Stimulated activated naive CD8-positive, alpha-beta T cell treated with anti-CD3 and anti-CD28 coated beads, Interleukin-15, Interleukin-2, amounts not matched to agents 100 ng/mL and 50 ng/mL, for 24 hours (primary cell): ENCODE measurements at regions not wholly inside any gene's neighbourhood (a gene's known extent, or its start where the extent isn't known, plus 50 kb on each side); places are given as distances from the start of the nearest gene placed in this dataset.
"Not testable (repeated sequence)": the region's sequence is repeated elsewhere in the genome, so short reads cannot be mapped to it uniquely, and the experiment has no call there.

Source experiments
- H3K27ac Mint-ChIP-seq: one replicate; pipeline ENCODE4 v1.8.0; 2021; ENCODE audit warnings: mild to moderate bottlenecking, mixed read lengths
- H3K27me3 Mint-ChIP-seq: one replicate; pipeline ENCODE4 v1.8.0; 2021; ENCODE audit warnings: mixed read lengths
- H3K36me3 Mint-ChIP-seq: one replicate; pipeline ENCODE4 v1.8.0; 2021; ENCODE audit warnings: low read depth, mixed read lengths
- H3K4me1 Mint-ChIP-seq: one replicate; pipeline ENCODE4 v1.8.0; 2021; ENCODE audit warnings: low read depth, mixed read lengths
- H3K4me3 Mint-ChIP-seq: one replicate; pipeline ENCODE4 v1.8.0; 2021; ENCODE audit warnings: mild to moderate bottlenecking, mixed read lengths
- H3K9me3 Mint-ChIP-seq: one replicate; pipeline ENCODE4 v1.8.0; 2021; ENCODE audit warnings: mixed read lengths

GRCh38 chr15:95148183-95148582, 916.8 kb downstream of the MCTP2 start:
- Mint-ChIP-seq H3K27me3 (no peaks in the 10 kb centered on the region), H3K4me3 (no peak overlapping the region), H3K9me3 (peaks cover 7% of the 10 kb centered on the region), H3K36me3 (no peaks in the 10 kb centered on the region), H3K4me1 (no peaks in the 10 kb centered on the region), H3K27ac (no peak overlapping the region)

DNA sequence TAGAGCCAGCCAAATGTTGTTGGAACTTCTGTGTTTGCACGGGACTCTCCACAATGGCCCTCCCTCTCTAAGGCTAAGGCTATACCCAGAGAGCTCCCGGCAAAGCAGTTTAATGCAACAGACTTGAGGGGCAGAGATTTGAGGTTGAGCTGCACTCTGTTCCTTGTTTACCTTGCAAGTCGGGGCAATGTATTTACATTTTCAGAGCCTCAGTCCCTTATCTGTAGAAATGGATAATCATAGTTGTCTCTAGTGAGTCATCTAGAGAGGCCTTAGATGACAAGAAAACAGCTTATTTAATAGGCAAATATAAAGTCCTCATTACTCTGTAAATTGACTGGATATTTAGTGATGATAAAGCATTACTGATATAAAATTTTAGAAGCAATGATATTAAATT, 917.7 kb downstream of the MCTP2 start:
- no peak overlapping the region for H3K27ac Mint-ChIP-seq
- no peaks in the 10 kb centered on the region for H3K4me1 Mint-ChIP-seq
- H3K27me3 Mint-ChIP-seq: no peaks in the 10 kb centered on the region
- H3K9me3 Mint-ChIP-seq: peaks cover 15% of the 10 kb centered on the region
- H3K36me3 Mint-ChIP-seq: no peaks in the 10 kb centered on the region
- no peak overlapping the region for H3K4me3 Mint-ChIP-seq

DNA sequence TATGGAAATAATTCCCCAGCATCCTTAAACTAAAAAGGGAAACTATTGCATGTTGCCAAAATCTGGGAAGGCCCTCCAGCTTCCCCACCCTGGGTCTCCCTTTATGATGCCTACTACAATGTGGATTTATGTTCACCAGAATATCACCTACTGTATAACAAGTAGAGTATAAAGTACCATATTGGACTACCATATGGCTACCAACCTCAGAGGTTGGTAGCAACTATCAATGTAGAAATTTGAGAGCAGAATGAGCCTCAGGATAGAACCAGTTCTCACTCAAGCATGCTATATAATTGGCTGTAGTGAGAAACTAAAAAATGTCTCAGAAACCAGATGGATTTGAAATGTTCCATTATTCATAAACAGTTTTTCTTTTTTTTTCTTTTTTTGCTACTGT, 918.4 kb downstream of the MCTP2 start:
- Mint-ChIP-seq H3K4me3 (no peak overlapping the region), H3K9me3 (peaks cover 15% of the 10 kb centered on the region), H3K27me3 (no peaks in the 10 kb centered on the region), H3K27ac (no peak overlapping the region), H3K36me3 (no peaks in the 10 kb centered on the region), H3K4me1 (no peaks in the 10 kb centered on the region)

GRCh38 chr15:95150466-95150865, 919.1 kb downstream of the MCTP2 start:
- no peaks in the 10 kb centered on the region for H3K4me1 Mint-ChIP-seq
- H3K4me3 Mint-ChIP-seq: no peak overlapping the region
- peaks cover 15% of the 10 kb centered on the region for H3K9me3 Mint-ChIP-seq
- no peak overlapping the region for H3K27ac Mint-ChIP-seq
- no peaks in the 10 kb centered on the region for H3K36me3 Mint-ChIP-seq
- no peaks in the 10 kb centered on the region for H3K27me3 Mint-ChIP-seq

DNA sequence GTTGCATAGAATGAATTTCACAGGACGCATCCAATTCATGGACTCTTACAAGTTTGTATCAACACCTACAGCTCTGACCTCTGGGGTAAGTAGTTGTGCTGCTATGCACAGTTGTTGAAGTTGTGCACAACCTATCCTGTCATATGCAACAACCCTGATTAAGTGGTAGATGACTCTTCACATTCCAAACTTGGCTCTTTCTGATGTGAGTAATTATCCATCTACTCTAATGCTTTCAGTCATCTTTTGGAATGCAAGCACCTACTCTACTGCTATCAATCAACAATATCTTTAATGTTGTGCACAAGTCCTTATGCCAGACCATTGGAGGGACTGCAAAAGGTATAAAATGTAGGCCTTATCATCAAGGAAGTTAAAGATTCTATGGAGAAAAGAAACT, 921.4 kb downstream of the MCTP2 start:
- no peak overlapping the region for H3K27ac Mint-ChIP-seq
- H3K4me1 Mint-ChIP-seq: no peaks in the 10 kb centered on the region
- H3K4me3 Mint-ChIP-seq: no peak overlapping the region

GRCh38 chr15:95153201-95153600, 921.8 kb downstream of the MCTP2 start:
- not testable (repeated sequence) for H3K36me3 Mint-ChIP-seq, H3K27ac Mint-ChIP-seq, H3K4me1 Mint-ChIP-seq, H3K4me3 Mint-ChIP-seq, H3K27me3 Mint-ChIP-seq
- peaks cover 15% of the 10 kb centered on the region for H3K9me3 Mint-ChIP-seq

More for the DNA sequence above, 921.4 kb downstream of the MCTP2 start:
- H3K36me3 Mint-ChIP-seq: no peaks in the 10 kb centered on the region
- peaks cover 15% of the 10 kb centered on the region for H3K9me3 Mint-ChIP-seq
- no peaks in the 10 kb centered on the region for H3K27me3 Mint-ChIP-seq

GRCh38 chr15:95160316-95160715, 929.0 kb downstream of the MCTP2 start:
- no peaks in the 10 kb centered on the region for H3K36me3 Mint-ChIP-seq
- H3K4me3 Mint-ChIP-seq: no peak overlapping the region

GRCh38 chr15:95162069-95162468, 930.7 kb downstream of the MCTP2 start:
- H3K9me3 Mint-ChIP-seq: peaks cover 4% of the 10 kb centered on the region

More at GRCh38 chr15:95160316-95160715, 929.0 kb downstream of the MCTP2 start:
- no peaks in the 10 kb centered on the region for H3K4me1 Mint-ChIP-seq
- H3K9me3 Mint-ChIP-seq: peaks cover 4% of the 10 kb centered on the region
- no peaks in the 10 kb centered on the region for H3K27me3 Mint-ChIP-seq
- H3K27ac Mint-ChIP-seq: no peak overlapping the region

DNA sequence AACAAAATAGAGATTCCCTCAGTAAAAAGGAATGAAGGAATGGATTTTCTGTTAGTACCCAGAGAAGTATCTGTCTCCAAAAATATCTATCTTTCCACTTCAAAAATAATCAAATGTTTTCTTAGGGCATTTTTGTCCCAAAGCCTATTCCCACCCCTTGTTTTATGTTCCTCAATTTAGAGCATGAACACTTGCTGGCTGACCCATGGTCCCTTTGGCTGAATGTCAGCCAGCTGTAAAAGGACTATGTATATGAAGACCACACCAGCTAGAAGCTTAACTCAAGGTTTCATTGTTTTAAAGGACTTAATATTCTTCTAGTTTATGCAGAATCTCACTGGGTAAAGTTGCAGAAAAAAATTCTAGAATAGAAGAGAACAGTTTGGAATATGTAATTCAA, 931.2 kb downstream of the MCTP2 start:
- Mint-ChIP-seq H3K27ac (no peak overlapping the region), H3K27me3 (peaks cover 3% of the 10 kb centered on the region), H3K36me3 (no peaks in the 10 kb centered on the region), H3K4me3 (no peak overlapping the region), H3K9me3 (peaks cover 4% of the 10 kb centered on the region), H3K4me1 (no peaks in the 10 kb centered on the region)

More at GRCh38 chr15:95162069-95162468, 930.7 kb downstream of the MCTP2 start:
- H3K27me3 Mint-ChIP-seq: peaks cover 1% of the 10 kb centered on the region
- H3K4me3 Mint-ChIP-seq: no peak overlapping the region
- no peaks in the 10 kb centered on the region for H3K4me1 Mint-ChIP-seq
- no peak overlapping the region for H3K27ac Mint-ChIP-seq
- no peaks in the 10 kb centered on the region for H3K36me3 Mint-ChIP-seq

DNA sequence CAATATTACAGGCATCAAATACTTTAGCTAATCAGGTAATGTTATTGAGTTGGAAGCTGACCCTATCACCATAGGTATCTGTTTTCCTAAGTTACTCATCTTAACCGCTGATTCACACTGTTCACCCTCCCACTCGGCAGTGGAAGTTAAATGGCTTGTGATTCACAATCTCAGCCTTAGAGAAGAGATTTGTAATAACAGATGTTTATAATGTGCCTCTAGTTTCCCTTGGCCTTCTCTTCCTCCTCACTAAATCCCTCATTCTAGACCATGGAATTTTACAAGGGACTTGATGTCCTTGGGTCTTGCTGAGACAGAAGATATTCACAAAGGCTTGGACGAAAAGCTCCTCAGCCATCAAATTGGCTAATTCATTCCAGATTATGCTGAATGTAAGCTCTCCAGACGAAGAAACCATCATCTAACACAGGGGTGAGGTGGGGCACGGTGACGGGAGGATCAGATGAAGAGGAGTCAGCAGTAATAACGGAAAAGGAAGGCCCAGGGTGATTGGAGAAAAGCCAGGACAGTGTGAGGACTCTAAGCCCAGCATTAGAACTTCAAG, 931.7 kb downstream of the MCTP2 start:
- H3K36me3 Mint-ChIP-seq: no peaks in the 10 kb centered on the region
- H3K27ac Mint-ChIP-seq: no peak overlapping the region
- peaks cover 4% of the 10 kb centered on the region for H3K9me3 Mint-ChIP-seq
- no peaks in the 10 kb centered on the region for H3K4me1 Mint-ChIP-seq
- no peak overlapping the region for H3K4me3 Mint-ChIP-seq
- H3K27me3 Mint-ChIP-seq: peaks cover 3% of the 10 kb centered on the region

GRCh38 chr15:95168152-95168551, 936.8 kb downstream of the MCTP2 start:
- no peaks in the 10 kb centered on the region for H3K4me1 Mint-ChIP-seq
- no peaks in the 10 kb centered on the region for H3K36me3 Mint-ChIP-seq
- H3K4me3 Mint-ChIP-seq: no peak overlapping the region
- peaks cover 11% of the 10 kb centered on the region for H3K27me3 Mint-ChIP-seq
- no peak overlapping the region for H3K27ac Mint-ChIP-seq
- H3K9me3 Mint-ChIP-seq: peaks cover 11% of the 10 kb centered on the region

DNA sequence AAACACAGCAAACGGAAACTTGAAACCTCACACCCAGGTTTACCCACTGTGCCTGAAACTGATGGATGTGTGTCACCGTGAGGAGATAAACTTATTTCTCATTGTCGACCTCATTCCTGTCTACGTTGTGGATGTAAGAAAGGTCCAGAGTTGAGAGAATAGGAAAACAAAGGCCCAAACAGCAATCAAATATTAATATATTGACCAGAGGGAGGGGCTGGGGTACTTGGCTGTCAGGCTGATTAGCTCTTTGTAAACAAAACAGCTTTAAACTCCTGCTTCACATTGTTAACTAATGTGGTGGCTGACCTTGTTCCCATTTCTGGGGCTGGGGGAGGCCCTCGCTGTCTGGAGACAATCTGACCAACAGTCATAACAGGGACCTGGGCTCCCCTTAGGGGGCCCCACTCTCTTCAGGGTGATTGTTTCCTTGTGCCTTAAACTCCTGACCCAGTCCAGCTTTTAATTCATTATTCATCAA, 937.6 kb downstream of the MCTP2 start:
- Mint-ChIP-seq H3K36me3 (no peaks in the 10 kb centered on the region), H3K27ac (no peak overlapping the region), H3K4me3 (no peak overlapping the region), H3K27me3 (peaks cover 11% of the 10 kb centered on the region), H3K4me1 (no peaks in the 10 kb centered on the region), H3K9me3 (peaks cover 11% of the 10 kb centered on the region)

- peaks cover 11% of the 10 kb centered on the region for H3K27me3 Mint-ChIP-seq
- H3K4me1 Mint-ChIP-seq: no peaks in the 10 kb centered on the region
- no peak overlapping the region for H3K4me3 Mint-ChIP-seq
- no peaks in the 10 kb centered on the region for H3K36me3 Mint-ChIP-seq
- no peak overlapping the region for H3K27ac Mint-ChIP-seq
- peaks cover 10% of the 10 kb centered on the region for H3K9me3 Mint-ChIP-seq
These were observed 938.4 kb downstream of the MCTP2 start for GRCh38 chr15:95169541-95170459.

- H3K27me3 Mint-ChIP-seq: peaks cover 11% of the 10 kb centered on the region
- H3K4me3 Mint-ChIP-seq: no peak overlapping the region
- H3K4me1 Mint-ChIP-seq: no peaks in the 10 kb centered on the region
- no peaks in the 10 kb centered on the region for H3K36me3 Mint-ChIP-seq
- no peak overlapping the region for H3K27ac Mint-ChIP-seq
- peaks cover 7% of the 10 kb centered on the region for H3K9me3 Mint-ChIP-seq
These were observed 939.4 kb downstream of the MCTP2 start for GRCh38 chr15:95170561-95171380.

DNA sequence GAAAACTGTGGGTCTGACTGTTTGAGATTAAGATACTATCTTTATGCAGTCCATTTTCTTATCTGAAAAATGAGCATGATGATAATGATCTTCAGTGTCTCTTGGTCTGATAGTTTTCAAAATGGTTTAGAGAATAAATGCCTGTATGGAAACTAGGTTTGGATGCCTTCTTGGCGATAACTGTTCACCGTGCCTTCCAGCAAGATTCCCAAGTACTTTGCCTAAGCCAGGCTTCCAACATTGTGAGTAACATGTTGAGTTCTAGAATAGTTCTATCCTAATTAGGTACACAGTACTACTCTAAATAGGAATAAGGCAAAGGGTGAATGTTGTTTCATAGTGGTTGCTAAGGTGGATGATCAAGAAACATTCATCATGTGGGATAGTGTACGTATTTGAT, 940.2 kb downstream of the MCTP2 start:
- Mint-ChIP-seq H3K9me3 (peaks cover 7% of the 10 kb centered on the region), H3K27ac (no peak overlapping the region), H3K36me3 (no peaks in the 10 kb centered on the region), H3K4me3 (no peak overlapping the region), H3K4me1 (no peaks in the 10 kb centered on the region), H3K27me3 (peaks cover 11% of the 10 kb centered on the region)
